HEK293T (cell line): ENCODE measurements at regions not wholly inside any gene's neighbourhood (a gene's known extent, or its start where the extent isn't known, plus 50 kb on each side); places are given as distances from the start of the nearest gene placed in this dataset.

Experiments used
- ARNT ChIP-seq: fragments of 450-650 bp; IDR thresholded peaks from 2 replicates; pipeline ENCODE4 v1.6.1; 2017; ENCODE audit warnings: mild to moderate bottlenecking
- BHLHE40 ChIP-seq: fragments of 450-650 bp; IDR thresholded peaks from 2 replicates; pipeline ENCODE4 v1.6.1; 2016; ENCODE audit warnings: mild to moderate bottlenecking, moderate library complexity, borderline replicate concordance
- CTBP1 ChIP-seq: fragments of 450-650 bp; IDR thresholded peaks from 2 replicates; pipeline ENCODE4 v1.6.1; 2016; ENCODE audit warnings: borderline replicate concordance
- FOXK2 ChIP-seq: fragments of 450-650 bp; IDR thresholded peaks from 2 replicates; pipeline ENCODE4 v1.6.1; 2016; ENCODE audit warnings: mild to moderate bottlenecking
- FOXM1 ChIP-seq: fragments of 450-650 bp; IDR thresholded peaks from 2 replicates; pipeline ENCODE4 v1.6.1; 2017; ENCODE audit warnings: mild to moderate bottlenecking, borderline replicate concordance
- HDGF ChIP-seq: fragments of 450-650 bp; IDR thresholded peaks from 2 replicates; pipeline ENCODE4 v1.6.1; 2017; ENCODE audit warnings: antibody characterized with exemption, borderline replicate concordance
- NFRKB ChIP-seq: fragments of 450-650 bp; IDR thresholded peaks from 2 replicates; pipeline ENCODE4 v1.6.1; 2016; ENCODE audit warnings: mild to moderate bottlenecking, moderate library complexity
- SP1 ChIP-seq: fragments of 450-650 bp; IDR thresholded peaks from 2 replicates; pipeline ENCODE4 v1.6.1; 2017
- SUZ12 ChIP-seq: fragments of 450-650 bp; IDR thresholded peaks from 2 replicates; pipeline ENCODE4 v1.6.1; 2016; ENCODE audit warnings: mild to moderate bottlenecking
- TARDBP ChIP-seq: fragments of 450-650 bp; IDR thresholded peaks from 2 replicates; pipeline ENCODE4 v1.6.1; 2016
- TF ChIP-seq, protein P1 (sequence below): fragments of 450-650 bp; IDR thresholded peaks from 2 replicates; pipeline ENCODE4 v1.6.1; 2016

DNA sequence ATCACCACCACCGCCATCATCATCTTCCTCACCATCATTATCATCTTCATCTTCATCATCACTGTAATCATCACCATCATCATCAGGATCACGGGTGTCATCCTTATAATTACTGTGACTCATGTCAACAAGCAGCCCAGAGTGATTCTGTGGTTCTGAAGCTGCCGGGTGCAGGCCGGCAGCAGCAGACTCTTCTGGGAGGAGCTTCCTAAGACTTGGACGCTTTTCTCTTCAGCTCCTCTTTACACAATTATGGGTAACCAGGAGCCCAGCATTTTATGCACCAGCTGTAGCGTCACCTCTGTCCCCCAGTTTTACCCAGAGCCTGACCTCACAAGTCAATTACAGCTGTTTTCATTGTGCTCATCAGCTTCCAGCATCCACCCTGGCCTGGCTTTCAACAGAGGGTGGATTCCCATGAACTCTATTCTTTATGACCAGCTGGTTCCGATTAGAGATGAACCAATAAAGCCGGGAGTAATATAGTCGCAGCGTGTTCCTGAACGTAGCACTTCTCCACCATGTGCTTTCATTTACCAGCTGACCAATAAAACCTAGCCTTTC lies 275.8 kb downstream of the FOXL1 start:
- TF ChIP-seq FOXK2 (no peak), HDGF (no peak), CTBP1 (no peak), BHLHE40 (no peak), SUZ12 (no peak), SP1 (no peak), FOXM1 (no peak), TARDBP (no peak), NFRKB (no peak), ARNT (no peak)
- TF ChIP-seq, protein P1, sequence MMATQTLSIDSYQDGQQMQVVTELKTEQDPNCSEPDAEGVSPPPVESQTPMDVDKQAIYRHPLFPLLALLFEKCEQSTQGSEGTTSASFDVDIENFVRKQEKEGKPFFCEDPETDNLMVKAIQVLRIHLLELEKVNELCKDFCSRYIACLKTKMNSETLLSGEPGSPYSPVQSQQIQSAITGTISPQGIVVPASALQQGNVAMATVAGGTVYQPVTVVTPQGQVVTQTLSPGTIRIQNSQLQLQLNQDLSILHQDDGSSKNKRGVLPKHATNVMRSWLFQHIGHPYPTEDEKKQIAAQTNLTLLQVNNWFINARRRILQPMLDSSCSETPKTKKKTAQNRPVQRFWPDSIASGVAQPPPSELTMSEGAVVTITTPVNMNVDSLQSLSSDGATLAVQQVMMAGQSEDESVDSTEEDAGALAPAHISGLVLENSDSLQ = no peak
